Stimulated activated CD8-positive, alpha-beta memory T cell treated with anti-CD3 and anti-CD28 coated beads, Interleukin-4, amount 100 ng/mL, for 48 hours (primary cell): ENCODE measurements at regions not wholly inside any gene's neighbourhood (a gene's known extent, or its start where the extent isn't known, plus 50 kb on each side); places are given as distances from the start of the nearest gene placed in this dataset.
"Not testable (repeated sequence)": the region's sequence is repeated elsewhere in the genome, so short reads cannot be mapped to it uniquely, and the experiment has no call there.

Experiments used
- DNase-seq: peaks from one replicate; pipeline ENCODE4 v3.0.0-alpha.2; 2020

- no peak for DNase-seq
These were observed 60.3 kb downstream of the EOMES start for GRCh38 chr3:27661797-27662196.

GRCh38 chr3:27659279-27660021 is 62.7 kb downstream of the EOMES start:
- DNase-seq: peak; percentile 61

- DNase-seq: no peak
These were observed 63.4 kb downstream of the EOMES start for GRCh38 chr3:27658741-27659140.

- no peak for DNase-seq
These were observed 64.3 kb downstream of the EOMES start for GRCh38 chr3:27657871-27658270.

GRCh38 chr3:27657404-27657803 is 64.7 kb downstream of the EOMES start:
- no peak for DNase-seq

- DNase-seq: no peak
These were observed 65.3 kb downstream of the EOMES start for GRCh38 chr3:27656790-27657189.

- DNase-seq: no peak
These were observed 66.6 kb downstream of the EOMES start for GRCh38 chr3:27655547-27655946.

- no peak for DNase-seq
These were observed 68.1 kb downstream of the EOMES start for GRCh38 chr3:27653803-27654558.

GRCh38 chr3:27649277-27649676 is 72.8 kb downstream of the EOMES start:
- DNase-seq: no peak

GRCh38 chr3:27646896-27647295 is 75.2 kb downstream of the EOMES start:
- no peak for DNase-seq

- DNase-seq: no peak
These were observed 77.2 kb downstream of the EOMES start for GRCh38 chr3:27644941-27645340.

- DNase-seq: no peak
These were observed 78.8 kb downstream of the EOMES start for GRCh38 chr3:27643355-27643754.

- no peak for DNase-seq
These were observed 79.3 kb downstream of the EOMES start for GRCh38 chr3:27642796-27643195.

GRCh38 chr3:27641888-27642601 is 80.1 kb downstream of the EOMES start:
- DNase-seq: no peak

- no peak for DNase-seq
These were observed 80.8 kb downstream of the EOMES start for GRCh38 chr3:27641271-27641800.

GRCh38 chr3:27639271-27639670 is 82.9 kb downstream of the EOMES start:
- no peak for DNase-seq

GRCh38 chr3:27638594-27638993 is 83.5 kb downstream of the EOMES start:
- DNase-seq: no peak

GRCh38 chr3:27637346-27637995 is 84.7 kb downstream of the EOMES start:
- DNase-seq: no peak

GRCh38 chr3:27635006-27635405 is 87.1 kb downstream of the EOMES start:
- not testable (repeated sequence) for DNase-seq

- no peak for DNase-seq
These were observed 88.9 kb downstream of the EOMES start for GRCh38 chr3:27633224-27633545.

- peak; percentile 61 for DNase-seq
These were observed 89.5 kb downstream of the EOMES start for GRCh38 chr3:27632431-27633223.

- no peak for DNase-seq
These were observed 91.2 kb downstream of the EOMES start for GRCh38 chr3:27630885-27631284.
